GM23338 (cell line): ENCODE measurements at regions not wholly inside any gene's neighbourhood (a gene's known extent, or its start where the extent isn't known, plus 50 kb on each side); places are given as distances from the start of the nearest gene placed in this dataset.

Experiments used
- CREB1 ChIP-seq: fragments of 250-450 bp; sonication (Bioruptor Pico); IDR thresholded peaks from 2 replicates; pipeline ENCODE4 v1.5.0; 2020; ENCODE audit warnings: low read depth, mild to moderate bottlenecking, moderate library complexity
- EZH2 ChIP-seq: fragments of 200-600 bp; sonication (generic); IDR thresholded peaks from one replicate; pipeline ENCODE4 v1.8.0; 2017; ENCODE audit warnings: antibody characterized with exemption, mild to moderate bottlenecking, low read depth; ENCODE audit not compliant: unreplicated experiment
- EZH2phosphoT487 ChIP-seq: fragments of 200-600 bp; sonication (generic); IDR thresholded peaks from one replicate; pipeline ENCODE4 v1.8.1; 2018; ENCODE audit warnings: antibody characterized with exemption; ENCODE audit not compliant: unreplicated experiment
- JUNB ChIP-seq: IDR thresholded peaks from one replicate; pipeline ENCODE4 v1.6.1; 2016; ENCODE audit warnings: antibody characterized with exemption; ENCODE audit not compliant: unreplicated experiment
- POLR2AphosphoS5 ChIP-seq: IDR thresholded peaks from 2 replicates; pipeline ENCODE4 v1.6.1; 2016; ENCODE audit warnings: antibody characterized with exemption, low read depth
- STAT1 ChIP-seq: IDR thresholded peaks from one replicate; pipeline ENCODE4 v1.6.1; 2016; ENCODE audit warnings: antibody characterized with exemption; ENCODE audit not compliant: unreplicated experiment
- ZNF331 ChIP-seq: fragments of 250-450 bp; sonication (Bioruptor Pico); IDR thresholded peaks from 2 replicates; pipeline ENCODE4 v1.5.0; 2020; ENCODE audit warnings: low read depth, mild to moderate bottlenecking, moderate library complexity
- TF ChIP-seq, protein P1 (sequence below), 2 experiments: fragments of 200-600 bp in 1 of 2; sonication (generic) in 1 of 2; conservative IDR thresholded peaks; 2 replicates each; pipeline versions ENCODE4 v1.5.1 to v1.6.1; 2016 to 2017; ENCODE audit warnings: antibody characterized with exemption in 2 of 2, low read depth in 2 of 2, mild to moderate bottlenecking in 2 of 2, moderate library complexity in 1 of 2
- TF ChIP-seq, protein P2 (sequence below): IDR thresholded peaks from one replicate; pipeline ENCODE4 v1.6.1; 2018; ENCODE audit warnings: antibody characterized with exemption; ENCODE audit not compliant: unreplicated experiment
- TF ChIP-seq, protein P3 (sequence below): fragments of 250-450 bp; sonication (Bioruptor Pico); IDR thresholded peaks from 2 replicates; pipeline ENCODE4 v1.5.0; 2020; ENCODE audit warnings: mild to moderate bottlenecking, moderate library complexity

DNA sequence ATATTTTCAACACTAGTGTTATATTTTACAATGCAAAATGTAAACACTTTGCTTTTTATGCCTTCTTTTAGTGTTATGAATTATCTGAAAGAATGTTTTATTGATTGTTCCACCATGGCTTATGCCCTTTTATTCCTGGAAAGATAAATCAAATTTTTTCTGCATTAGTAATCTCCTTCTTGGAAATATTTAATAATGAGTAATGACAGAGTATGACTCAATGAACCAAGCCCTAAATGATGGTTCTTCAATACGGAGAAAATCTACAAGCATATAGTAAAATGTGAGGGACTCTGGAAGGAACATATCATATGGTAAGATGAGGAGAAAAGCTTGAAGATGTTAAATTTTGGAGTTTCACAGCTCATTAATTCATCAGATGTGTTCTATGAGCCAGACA lies 929.6 kb downstream of the C6orf118 start:
- TF ChIP-seq, protein P1, sequence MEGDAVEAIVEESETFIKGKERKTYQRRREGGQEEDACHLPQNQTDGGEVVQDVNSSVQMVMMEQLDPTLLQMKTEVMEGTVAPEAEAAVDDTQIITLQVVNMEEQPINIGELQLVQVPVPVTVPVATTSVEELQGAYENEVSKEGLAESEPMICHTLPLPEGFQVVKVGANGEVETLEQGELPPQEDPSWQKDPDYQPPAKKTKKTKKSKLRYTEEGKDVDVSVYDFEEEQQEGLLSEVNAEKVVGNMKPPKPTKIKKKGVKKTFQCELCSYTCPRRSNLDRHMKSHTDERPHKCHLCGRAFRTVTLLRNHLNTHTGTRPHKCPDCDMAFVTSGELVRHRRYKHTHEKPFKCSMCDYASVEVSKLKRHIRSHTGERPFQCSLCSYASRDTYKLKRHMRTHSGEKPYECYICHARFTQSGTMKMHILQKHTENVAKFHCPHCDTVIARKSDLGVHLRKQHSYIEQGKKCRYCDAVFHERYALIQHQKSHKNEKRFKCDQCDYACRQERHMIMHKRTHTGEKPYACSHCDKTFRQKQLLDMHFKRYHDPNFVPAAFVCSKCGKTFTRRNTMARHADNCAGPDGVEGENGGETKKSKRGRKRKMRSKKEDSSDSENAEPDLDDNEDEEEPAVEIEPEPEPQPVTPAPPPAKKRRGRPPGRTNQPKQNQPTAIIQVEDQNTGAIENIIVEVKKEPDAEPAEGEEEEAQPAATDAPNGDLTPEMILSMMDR (conservative IDR thresholded peaks at IDR 0.05; ENCODE audit: low read depth in 2 of 2), result no peak
- TF ChIP-seq EZH2phosphoT487 (no peak), POLR2AphosphoS5 (no peak), EZH2 (no peak), JUNB (no peak), STAT1 (no peak), CREB1 (CRISPR knock-in tag) (no peak), ZNF331 (CRISPR knock-in tag) (no peak)
- TF ChIP-seq, protein P2, sequence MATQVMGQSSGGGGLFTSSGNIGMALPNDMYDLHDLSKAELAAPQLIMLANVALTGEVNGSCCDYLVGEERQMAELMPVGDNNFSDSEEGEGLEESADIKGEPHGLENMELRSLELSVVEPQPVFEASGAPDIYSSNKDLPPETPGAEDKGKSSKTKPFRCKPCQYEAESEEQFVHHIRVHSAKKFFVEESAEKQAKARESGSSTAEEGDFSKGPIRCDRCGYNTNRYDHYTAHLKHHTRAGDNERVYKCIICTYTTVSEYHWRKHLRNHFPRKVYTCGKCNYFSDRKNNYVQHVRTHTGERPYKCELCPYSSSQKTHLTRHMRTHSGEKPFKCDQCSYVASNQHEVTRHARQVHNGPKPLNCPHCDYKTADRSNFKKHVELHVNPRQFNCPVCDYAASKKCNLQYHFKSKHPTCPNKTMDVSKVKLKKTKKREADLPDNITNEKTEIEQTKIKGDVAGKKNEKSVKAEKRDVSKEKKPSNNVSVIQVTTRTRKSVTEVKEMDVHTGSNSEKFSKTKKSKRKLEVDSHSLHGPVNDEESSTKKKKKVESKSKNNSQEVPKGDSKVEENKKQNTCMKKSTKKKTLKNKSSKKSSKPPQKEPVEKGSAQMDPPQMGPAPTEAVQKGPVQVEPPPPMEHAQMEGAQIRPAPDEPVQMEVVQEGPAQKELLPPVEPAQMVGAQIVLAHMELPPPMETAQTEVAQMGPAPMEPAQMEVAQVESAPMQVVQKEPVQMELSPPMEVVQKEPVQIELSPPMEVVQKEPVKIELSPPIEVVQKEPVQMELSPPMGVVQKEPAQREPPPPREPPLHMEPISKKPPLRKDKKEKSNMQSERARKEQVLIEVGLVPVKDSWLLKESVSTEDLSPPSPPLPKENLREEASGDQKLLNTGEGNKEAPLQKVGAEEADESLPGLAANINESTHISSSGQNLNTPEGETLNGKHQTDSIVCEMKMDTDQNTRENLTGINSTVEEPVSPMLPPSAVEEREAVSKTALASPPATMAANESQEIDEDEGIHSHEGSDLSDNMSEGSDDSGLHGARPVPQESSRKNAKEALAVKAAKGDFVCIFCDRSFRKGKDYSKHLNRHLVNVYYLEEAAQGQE, result no peak
- TF ChIP-seq, protein P3, sequence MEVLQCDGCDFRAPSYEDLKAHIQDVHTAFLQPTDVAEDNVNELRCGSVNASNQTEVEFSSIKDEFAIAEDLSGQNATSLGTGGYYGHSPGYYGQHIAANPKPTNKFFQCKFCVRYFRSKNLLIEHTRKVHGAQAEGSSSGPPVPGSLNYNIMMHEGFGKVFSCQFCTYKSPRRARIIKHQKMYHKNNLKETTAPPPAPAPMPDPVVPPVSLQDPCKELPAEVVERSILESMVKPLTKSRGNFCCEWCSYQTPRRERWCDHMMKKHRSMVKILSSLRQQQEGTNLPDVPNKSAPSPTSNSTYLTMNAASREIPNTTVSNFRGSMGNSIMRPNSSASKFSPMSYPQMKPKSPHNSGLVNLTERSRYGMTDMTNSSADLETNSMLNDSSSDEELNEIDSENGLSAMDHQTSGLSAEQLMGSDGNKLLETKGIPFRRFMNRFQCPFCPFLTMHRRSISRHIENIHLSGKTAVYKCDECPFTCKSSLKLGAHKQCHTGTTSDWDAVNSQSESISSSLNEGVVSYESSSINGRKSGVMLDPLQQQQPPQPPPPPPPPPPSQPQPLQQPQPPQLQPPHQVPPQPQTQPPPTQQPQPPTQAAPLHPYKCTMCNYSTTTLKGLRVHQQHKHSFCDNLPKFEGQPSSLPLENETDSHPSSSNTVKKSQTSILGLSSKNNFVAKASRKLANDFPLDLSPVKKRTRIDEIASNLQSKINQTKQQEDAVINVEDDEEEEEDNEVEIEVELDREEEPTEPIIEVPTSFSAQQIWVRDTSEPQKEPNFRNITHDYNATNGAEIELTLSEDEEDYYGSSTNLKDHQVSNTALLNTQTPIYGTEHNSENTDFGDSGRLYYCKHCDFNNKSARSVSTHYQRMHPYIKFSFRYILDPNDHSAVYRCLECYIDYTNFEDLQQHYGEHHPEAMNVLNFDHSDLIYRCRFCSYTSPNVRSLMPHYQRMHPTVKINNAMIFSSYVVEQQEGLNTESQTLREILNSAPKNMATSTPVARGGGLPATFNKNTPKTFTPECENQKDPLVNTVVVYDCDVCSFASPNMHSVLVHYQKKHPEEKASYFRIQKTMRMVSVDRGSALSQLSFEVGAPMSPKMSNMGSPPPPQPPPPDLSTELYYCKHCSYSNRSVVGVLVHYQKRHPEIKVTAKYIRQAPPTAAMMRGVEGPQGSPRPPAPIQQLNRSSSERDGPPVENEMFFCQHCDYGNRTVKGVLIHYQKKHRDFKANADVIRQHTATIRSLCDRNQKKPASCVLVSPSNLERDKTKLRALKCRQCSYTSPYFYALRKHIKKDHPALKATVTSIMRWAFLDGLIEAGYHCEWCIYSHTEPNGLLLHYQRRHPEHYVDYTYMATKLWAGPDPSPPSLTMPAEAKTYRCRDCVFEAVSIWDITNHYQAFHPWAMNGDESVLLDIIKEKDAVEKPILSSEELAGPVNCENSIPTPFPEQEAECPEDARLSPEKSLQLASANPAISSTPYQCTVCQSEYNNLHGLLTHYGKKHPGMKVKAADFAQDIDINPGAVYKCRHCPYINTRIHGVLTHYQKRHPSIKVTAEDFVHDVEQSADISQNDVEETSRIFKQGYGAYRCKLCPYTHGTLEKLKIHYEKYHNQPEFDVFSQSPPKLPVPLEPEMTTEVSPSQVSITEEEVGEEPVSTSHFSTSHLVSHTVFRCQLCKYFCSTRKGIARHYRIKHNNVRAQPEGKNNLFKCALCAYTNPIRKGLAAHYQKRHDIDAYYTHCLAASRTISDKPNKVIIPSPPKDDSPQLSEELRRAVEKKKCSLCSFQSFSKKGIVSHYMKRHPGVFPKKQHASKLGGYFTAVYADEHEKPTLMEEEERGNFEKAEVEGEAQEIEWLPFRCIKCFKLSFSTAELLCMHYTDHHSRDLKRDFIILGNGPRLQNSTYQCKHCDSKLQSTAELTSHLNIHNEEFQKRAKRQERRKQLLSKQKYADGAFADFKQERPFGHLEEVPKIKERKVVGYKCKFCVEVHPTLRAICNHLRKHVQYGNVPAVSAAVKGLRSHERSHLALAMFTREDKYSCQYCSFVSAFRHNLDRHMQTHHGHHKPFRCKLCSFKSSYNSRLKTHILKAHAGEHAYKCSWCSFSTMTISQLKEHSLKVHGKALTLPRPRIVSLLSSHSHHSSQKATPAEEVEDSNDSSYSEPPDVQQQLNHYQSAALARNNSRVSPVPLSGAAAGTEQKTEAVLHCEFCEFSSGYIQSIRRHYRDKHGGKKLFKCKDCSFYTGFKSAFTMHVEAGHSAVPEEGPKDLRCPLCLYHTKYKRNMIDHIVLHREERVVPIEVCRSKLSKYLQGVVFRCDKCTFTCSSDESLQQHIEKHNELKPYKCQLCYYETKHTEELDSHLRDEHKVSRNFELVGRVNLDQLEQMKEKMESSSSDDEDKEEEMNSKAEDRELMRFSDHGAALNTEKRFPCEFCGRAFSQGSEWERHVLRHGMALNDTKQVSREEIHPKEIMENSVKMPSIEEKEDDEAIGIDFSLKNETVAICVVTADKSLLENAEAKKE (CRISPR knock-in tag), result no peak
